ENCODE measurements at regions not wholly inside any gene's neighbourhood (a gene's known extent, or its start where the extent isn't known, plus 50 kb on each side); places are given as distances from the start of the nearest gene placed in this dataset.
"Not testable (repeated sequence)": the region's sequence is repeated elsewhere in the genome, so short reads cannot be mapped to it uniquely, and the experiment has no call there.

DNA sequence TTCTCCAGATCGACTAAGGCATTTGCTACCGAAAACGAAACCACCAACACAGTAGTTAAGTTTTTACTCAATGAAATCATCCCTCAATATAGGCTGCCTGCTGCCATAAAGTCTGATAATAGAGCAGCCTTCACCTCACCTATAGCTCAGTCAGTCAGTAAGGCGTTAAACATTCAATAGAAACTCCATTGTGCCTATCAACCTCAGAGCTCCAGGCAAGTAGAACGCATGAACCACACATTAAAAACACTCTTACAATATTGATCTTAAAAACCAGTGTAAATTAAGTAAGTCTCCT is 160.6 kb downstream of the DEFB131A start:
- not testable (repeated sequence) for DNase-seq

GRCh38 chr4:9608300-9608699 is 164.1 kb downstream of the DEFB131A start:
- DNase-seq, result no peak

DNA sequence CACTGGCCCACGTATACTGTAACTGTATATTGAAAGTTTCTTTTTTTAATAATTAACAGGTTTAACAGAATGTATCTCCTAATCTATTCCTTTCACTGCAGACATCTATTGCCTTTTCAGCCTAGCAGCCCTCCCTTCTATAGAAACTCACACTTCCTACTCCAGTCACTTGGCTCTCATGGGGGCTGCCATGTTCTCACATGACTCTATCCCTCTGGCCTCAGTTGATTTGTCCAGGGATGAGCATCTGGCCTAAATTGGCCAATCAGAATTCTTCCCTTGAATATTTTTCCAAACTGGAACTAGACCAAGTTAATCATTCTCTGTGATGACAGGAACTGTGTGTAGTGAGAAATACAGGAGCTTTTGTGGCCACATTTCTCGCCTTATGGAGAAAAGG is 166.1 kb downstream of the DEFB131A start:
- not testable (repeated sequence) for DNase-seq

- DNase-seq, result no peak
Observed at GRCh38 chr4:9611101-9611500, 166.9 kb downstream of the DEFB131A start.

- DNase-seq, result not testable (repeated sequence)
Observed at GRCh38 chr4:9636411-9636810, 145.0 kb upstream of the DRD5 start.

- not testable (repeated sequence) for DNase-seq
Observed at GRCh38 chr4:9659678-9660077, 121.8 kb upstream of the DRD5 start.

DNA sequence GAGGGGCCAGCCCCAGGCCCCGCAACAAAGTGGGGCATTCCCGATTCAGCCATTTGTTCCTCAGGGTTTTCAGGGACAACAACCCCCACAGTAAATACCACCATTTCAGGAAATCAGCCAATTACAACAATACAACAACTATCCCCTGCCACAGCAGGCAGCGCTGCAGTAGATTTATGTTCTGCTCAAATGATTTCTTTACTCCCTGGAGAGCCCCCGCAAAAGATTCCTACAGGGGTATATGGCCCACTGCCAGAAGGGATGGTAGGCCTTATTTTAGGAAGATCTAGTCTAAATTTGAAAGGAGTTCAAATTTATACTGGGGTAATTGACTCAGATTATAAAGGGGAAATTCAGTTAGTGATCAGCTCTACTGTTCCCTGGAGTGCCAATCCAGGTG is 120.5 kb upstream of the DRD5 start:
- not testable (repeated sequence) for DNase-seq

DNA sequence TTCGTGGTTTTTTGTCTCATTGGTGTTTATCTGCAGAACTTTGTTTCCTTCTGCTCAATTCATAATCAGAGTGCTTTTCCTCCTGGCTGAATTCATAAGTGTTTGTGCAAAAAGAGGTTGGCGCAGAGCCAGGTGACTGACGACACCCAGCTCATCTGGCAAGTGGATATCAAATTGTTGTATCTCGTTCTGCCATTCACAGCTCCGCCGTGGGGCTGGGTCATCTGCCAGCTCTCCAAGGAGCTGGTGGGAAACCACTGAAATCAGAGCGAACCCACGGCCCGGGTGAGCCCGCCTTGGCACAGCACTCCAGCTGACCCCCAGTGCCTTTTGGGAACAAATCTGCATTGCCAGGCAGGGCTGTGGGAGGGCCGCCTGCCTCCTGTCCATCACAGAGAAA is 110.7 kb upstream of the DRD5 start:
- not testable (repeated sequence) for DNase-seq

- DNase-seq, result not testable (repeated sequence)
Observed at GRCh38 chr4:9677357-9677756, 104.1 kb upstream of the DRD5 start.

DNA sequence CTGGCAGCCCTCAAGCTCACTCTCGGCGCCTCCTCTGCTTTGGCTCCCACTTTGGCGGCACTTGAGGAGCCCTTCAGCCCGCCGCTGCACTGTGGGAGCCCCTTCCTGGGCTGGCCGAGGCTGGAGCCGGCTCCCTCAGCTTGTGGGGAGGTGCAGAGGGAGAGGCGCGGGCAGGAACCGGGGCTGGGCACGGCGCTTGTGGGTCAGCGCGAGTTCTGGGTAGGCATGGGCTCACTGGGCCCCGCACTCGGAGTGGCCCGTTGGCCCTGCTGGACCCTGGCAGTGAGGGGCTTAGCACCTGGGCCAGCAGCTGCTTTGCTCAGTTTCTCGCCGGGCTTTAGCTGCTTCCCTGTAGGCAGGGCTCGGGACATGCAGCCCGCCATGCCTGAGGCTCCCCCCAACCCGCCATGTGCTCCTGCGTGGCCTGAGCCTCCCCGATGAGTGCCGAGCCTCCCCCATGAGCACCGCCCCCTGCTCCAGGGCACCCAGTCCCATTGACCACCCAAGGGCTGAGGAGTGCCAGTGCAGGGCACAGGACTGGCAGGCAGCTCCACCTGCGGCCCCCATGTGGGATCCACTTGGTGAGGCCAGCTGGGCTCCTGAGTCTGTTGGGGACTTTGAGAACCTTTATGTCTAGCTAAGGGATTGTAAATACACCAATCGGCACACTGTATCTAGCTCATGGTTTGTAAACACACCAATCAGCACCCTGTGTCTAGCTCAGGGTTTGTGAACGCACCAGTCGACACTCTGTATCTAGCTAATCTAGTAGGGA is 101.5 kb upstream of the DRD5 start:
- no peak for DNase-seq

DNA sequence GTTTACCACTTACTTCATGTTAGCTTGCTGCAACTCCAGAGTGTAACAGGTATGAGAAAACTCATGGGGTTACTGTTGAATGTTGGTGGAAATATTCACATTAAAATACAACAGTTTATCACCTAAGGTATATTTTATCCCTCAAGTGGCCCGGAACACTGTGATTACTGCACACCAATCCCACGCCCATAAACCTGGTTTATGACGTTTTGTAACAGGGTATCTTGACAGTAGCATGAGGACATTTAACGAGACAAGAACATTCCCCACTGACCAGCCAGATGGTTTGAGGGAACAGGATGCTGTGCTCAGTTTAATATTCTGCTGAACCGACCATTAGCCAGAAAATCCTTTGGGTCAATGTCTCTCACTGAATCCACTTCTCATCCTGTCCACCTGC is 98.3 kb upstream of the DRD5 start:
- not testable (repeated sequence) for DNase-seq

GRCh38 chr4:9685016-9685415 is 96.4 kb upstream of the DRD5 start:
- DNase-seq, result not testable (repeated sequence)

DNA sequence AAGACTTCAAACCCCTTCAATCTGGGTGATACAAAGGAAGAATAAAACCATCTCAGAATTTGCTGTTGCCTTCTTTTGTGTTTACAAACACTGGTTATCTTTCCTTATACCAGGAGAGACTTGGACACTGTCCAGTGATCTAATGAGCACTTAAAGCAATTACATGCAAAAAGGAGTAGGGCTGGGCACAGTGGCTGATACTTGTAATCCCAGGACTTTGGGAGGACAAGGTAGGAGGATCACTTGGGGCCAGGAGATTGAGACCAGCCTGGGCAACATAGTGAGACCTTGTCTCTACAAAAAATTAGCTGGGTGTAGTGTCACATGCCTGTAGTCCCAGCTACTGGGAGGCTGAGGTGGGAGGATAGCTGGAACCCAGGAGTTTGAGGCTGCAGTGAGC is 95.7 kb upstream of the DRD5 start:
- no peak for DNase-seq

DNA sequence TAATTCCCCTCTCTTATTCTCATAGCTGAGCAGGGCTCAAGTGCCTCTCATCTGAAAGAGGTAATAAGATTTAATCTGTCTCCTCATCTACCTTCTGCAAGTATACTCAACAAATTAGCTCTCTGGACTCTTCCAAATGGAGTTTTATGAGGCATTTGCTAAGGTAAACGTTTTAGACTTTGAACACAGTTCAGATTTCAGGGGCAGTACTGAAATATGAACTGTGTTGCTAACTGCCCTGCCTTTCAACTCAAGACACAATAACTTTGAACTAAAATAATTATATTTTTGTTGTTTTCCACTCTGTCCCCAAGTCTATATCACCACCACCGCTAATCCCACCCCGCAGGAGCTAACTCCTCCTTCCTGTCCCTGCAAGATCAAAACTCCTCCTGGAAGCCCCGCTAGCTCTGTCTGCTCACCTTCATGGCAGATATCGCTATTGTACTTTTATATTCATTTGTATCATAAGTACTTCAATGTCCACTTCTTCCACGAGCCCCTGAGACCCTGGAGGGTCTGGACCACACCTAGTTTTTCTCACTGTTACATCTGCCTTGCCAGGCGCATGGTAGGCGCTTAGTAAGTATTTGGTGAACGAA is 90.7 kb upstream of the DRD5 start:
- DNase-seq, result not testable (repeated sequence)

DNA sequence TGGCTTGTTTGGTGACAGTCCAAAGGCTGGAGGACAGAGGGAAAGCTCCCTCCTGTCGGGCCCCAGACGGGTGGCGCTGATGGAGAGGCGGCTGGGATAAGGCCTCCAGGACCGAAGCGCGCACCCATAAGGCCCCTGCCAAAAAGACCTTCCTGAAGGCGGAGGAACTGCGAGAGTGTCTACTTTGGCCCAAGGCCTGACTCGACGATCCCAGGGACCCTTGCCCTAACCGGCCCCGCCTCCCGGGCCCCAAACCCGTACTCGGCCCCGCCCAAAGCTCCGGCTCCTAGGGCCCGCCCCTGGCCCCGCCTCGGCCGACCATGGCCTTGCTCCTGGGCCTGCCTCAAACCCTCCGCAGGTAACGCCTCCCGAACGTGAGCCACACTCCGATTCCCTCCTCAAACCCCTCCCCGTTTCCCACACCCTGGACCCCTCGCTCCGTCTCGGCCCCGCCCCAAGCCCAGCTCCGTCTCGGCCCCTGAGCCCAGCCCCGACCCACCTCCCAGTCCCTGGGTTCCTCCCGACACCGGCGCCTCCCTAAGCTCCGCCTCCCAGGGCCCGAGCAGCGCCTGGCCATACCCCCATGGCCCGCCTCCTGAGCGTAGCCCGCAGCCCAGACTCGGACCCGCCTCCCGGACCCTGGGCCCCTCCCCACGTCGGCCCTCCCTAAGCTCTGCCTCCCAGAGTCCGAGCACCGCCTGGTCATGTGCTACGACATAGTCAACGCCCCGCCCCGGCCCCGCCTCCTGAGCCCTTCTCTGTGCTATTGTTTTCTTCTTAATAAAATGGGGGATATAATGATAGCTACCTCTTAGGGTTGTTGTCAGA is 90.0 kb upstream of the DRD5 start:
- DNase-seq, result peak; percentile 76

DNA sequence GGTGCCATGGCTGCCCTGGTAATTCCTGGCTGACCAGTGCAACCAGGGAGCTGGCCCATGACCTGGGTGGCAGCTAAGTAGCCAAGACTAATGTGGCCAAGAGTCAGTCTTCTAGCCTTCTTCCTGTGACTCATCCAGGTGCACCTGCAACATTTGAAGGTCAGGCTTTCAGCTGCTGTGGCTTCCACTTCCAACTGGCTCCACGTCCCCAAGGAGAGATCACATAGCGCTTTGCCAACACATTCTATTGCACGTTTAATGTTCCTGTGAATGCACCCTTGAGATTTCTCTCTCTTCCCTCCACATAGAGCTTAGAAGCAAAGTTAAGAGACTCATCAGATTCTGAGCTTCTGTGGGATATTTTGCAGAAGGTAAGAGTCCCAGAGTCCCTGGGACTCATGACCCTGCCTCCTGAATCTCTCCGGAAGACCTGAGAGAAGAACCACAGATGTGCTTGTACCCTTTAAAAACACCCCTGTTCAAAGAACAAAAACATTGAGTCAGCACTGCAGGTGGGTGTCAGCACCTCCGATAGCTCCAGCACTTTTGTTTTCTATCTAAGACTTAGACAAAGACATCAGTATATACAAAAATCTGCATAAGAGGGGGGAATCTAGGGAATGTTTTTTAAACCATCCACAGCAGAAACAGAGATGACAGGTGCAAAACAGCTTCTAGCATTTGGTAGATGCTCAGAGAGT is 88.5 kb upstream of the DRD5 start:
- DNase-seq, result not testable (repeated sequence)

DNA sequence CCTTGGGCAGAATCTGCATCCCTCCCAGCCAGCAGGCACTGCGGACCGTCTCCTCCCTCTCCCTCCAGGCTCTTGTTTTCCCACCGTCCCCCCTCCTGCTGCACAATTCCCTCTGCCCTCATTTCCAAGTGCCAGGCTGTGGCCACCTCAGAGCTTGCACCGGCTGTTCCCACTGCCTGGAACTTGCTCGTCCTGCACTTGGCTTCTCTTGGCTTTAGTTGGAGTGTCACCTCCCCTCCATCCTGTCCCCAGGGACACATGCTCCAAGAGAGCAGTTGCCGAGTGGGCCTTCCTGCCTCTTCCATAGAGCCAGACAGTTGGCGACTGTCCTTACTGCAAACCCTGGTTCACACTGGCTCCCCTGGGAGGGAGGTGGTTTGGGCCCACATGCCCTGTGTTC is 87.0 kb upstream of the DRD5 start:
- DNase-seq, result not testable (repeated sequence)

GRCh38 chr4:9695994-9696393 is 85.4 kb upstream of the DRD5 start:
- not testable (repeated sequence) for DNase-seq

- not testable (repeated sequence) for DNase-seq
Observed at GRCh38 chr4:9696561-9696960, 84.9 kb upstream of the DRD5 start.

DNA sequence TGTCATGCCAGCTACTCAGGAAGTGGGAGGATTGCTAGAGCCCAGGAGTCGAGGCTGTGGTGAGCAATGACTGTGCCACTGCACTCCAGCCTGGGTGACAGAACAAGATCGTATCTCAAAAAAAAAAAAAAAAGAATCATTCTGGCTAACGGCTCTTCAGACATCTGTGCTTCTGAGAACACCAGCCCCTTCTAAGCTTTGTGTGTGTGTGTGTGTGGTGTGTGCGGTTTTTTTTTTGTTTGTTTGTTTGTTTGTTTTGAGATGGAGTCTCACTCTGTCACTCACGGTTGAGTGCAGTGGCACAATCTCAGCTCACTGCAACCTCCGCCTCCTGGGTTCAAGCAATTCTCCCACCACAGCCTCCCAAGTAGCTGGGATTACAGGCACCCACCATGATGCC is 79.4 kb upstream of the DRD5 start:
- not testable (repeated sequence) for DNase-seq

GRCh38 chr4:9702696-9703095 is 78.7 kb upstream of the DRD5 start:
- DNase-seq, result not testable (repeated sequence)

DNA sequence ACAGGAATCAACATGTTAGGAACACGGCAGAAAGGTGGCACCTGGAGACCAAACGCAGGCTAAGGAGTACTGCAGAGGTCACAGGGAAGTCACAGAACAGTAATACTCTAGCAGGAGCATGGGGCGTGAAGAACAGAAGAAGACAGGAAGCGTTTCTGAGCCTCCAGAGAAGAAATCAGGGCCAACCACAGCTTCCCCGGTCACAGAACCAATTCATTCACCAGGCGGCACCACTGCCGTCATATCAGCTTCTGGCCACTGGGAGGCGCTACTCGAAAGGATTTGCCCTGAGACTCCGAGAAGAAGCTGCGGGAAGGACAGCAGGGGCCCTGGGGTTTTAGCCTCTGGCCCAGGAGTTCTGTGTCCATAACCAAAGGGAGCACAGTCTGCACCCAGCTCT is 78.0 kb upstream of the DRD5 start:
- no peak for DNase-seq

DNA sequence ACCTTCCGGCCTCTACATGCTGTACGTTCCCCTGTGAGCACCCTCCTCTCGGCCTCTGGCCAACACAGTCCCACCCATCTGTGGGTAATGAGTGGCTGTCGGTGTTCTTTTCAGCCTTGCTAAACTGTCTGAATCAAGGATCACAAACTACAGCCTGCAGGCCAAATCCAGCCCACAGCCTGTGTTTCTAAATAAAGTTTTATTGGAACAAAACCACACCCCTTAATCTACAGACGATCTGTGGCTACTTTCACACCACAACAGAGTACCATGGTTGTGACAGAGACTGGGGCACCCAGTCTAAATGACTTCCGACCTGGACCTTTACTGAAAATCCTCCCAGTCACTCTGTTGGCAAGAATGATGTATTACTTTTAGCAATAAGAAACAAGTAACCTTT is 77.3 kb upstream of the DRD5 start:
- DNase-seq, result not testable (repeated sequence)

Data from GOT3 (cell line).